ENCODE measurements at regions not wholly inside any gene's neighbourhood (a gene's known extent, or its start where the extent isn't known, plus 50 kb on each side); places are given as distances from the start of the nearest gene placed in this dataset.
A peak's percentile ranks its signal among the peaks of the same experiment; 100 is the strongest.
"Not testable (repeated sequence)": the region's sequence is repeated elsewhere in the genome, so short reads cannot be mapped to it uniquely, and the experiment has no call there.

- no peak for ATAC-seq
Observed at GRCh38 chr14:38723277-38723676, 379.8 kb downstream of the SEC23A start.

GRCh38 chr14:38721822-38722431 is 381.1 kb downstream of the SEC23A start:
- ATAC-seq (peak; percentile 99), DNase-seq (ENCODE audit: low spot score) (peak; percentile 53)

More at GRCh38 chr14:38723277-38723676, 379.8 kb downstream of the SEC23A start:
- DNase-seq (ENCODE audit: low spot score), result no peak

GRCh38 chr14:38718519-38718918 is 384.5 kb downstream of the SEC23A start:
- ATAC-seq (no peak), DNase-seq (ENCODE audit: low spot score) (no peak)

GRCh38 chr14:38716926-38717325 is 386.1 kb downstream of the SEC23A start:
- ATAC-seq (no peak), DNase-seq (ENCODE audit: low spot score) (no peak)

GRCh38 chr14:38710881-38711280 is 392.2 kb downstream of the SEC23A start:
- DNase-seq (ENCODE audit: low spot score) (no peak), ATAC-seq (no peak)

GRCh38 chr14:38710196-38710595 is 392.8 kb downstream of the SEC23A start:
- DNase-seq (ENCODE audit: low spot score) (no peak), ATAC-seq (no peak)

- ATAC-seq (no peak), DNase-seq (ENCODE audit: low spot score) (no peak)
Observed at GRCh38 chr14:38705220-38705619, 397.8 kb downstream of the SEC23A start.

GRCh38 chr14:38704220-38704619 is 398.8 kb downstream of the SEC23A start:
- no peak for DNase-seq (ENCODE audit: low spot score)
- no peak for ATAC-seq

GRCh38 chr14:38696925-38697324 is 406.1 kb downstream of the SEC23A start:
- no peak for ATAC-seq

GRCh38 chr14:38693423-38693822 is 409.6 kb downstream of the SEC23A start:
- no peak for ATAC-seq
- no peak for DNase-seq (ENCODE audit: low spot score)

More at GRCh38 chr14:38696925-38697324, 406.1 kb downstream of the SEC23A start:
- DNase-seq (ENCODE audit: low spot score), result no peak

GRCh38 chr14:38669027-38669426 is 413.1 kb upstream of the CLEC14A start:
- no peak for ATAC-seq
- no peak for DNase-seq (ENCODE audit: low spot score)

- ATAC-seq (no peak), DNase-seq (ENCODE audit: low spot score) (no peak)
Observed at GRCh38 chr14:38663382-38663781, 407.5 kb upstream of the CLEC14A start.

- ATAC-seq (no peak), DNase-seq (ENCODE audit: low spot score) (no peak)
Observed at GRCh38 chr14:38662781-38663180, 406.9 kb upstream of the CLEC14A start.

- DNase-seq (ENCODE audit: low spot score) (no peak), ATAC-seq (no peak)
Observed at GRCh38 chr14:38646391-38646790, 390.5 kb upstream of the CLEC14A start.

- ATAC-seq; DNase-seq (ENCODE audit: low spot score): not testable (repeated sequence)
Observed at GRCh38 chr14:38634913-38635312, 379.0 kb upstream of the CLEC14A start.

GRCh38 chr14:38629412-38629811 is 373.5 kb upstream of the CLEC14A start:
- DNase-seq (ENCODE audit: low spot score), result no peak
- no peak for ATAC-seq

- no peak for ATAC-seq
- DNase-seq (ENCODE audit: low spot score), result no peak
Observed at GRCh38 chr14:38627163-38627562, 371.3 kb upstream of the CLEC14A start.

- DNase-seq (ENCODE audit: low spot score) (no peak), ATAC-seq (no peak)
Observed at GRCh38 chr14:38623661-38624060, 367.8 kb upstream of the CLEC14A start.

GRCh38 chr14:38618514-38618913 is 362.6 kb upstream of the CLEC14A start:
- DNase-seq (ENCODE audit: low spot score) (no peak), ATAC-seq (no peak)

- DNase-seq (ENCODE audit: low spot score), result no peak
- ATAC-seq, result no peak
Observed at GRCh38 chr14:38616959-38617358, 361.1 kb upstream of the CLEC14A start.

- DNase-seq (ENCODE audit: low spot score), result no peak
- ATAC-seq, result no peak
Observed at GRCh38 chr14:38611928-38612327, 356.0 kb upstream of the CLEC14A start.

- DNase-seq (ENCODE audit: low spot score), result no peak
- no peak for ATAC-seq
Observed at GRCh38 chr14:38608244-38608643, 352.4 kb upstream of the CLEC14A start.
